A549 (cell line): ENCODE measurements at regions not wholly inside any gene's neighbourhood (a gene's known extent, or its start where the extent isn't known, plus 50 kb on each side); places are given as distances from the start of the nearest gene placed in this dataset.

Experiments
- BHLHE40 ChIP-seq: IDR thresholded peaks from 2 replicates; pipeline ENCODE4 v1.6.1; 2012; ENCODE audit warnings: low read depth, low read length, inconsistent platforms
- CHD2 ChIP-seq: fragments of 150-350 bp; IDR thresholded peaks from 2 replicates; pipeline ENCODE4 v1.6.1; 2014; ENCODE audit warnings: low read length; ENCODE audit not compliant: partially characterized antibody
- CTCF ChIP-seq: fragments of >200 bp; sonication (Bioruptor Twin); formaldehyde crosslinking; IDR thresholded peaks from 3 replicates; pipeline ENCODE4 v1.5.1; 2016
- PHF8 ChIP-seq: fragments of 200-600 bp; sonication (generic); IDR thresholded peaks from 2 replicates; pipeline ENCODE4 v1.6.1; 2016; ENCODE audit warnings: low read depth, mild to moderate bottlenecking, antibody characterized with exemption, moderate library complexity, borderline replicate concordance
- POLR2A ChIP-seq: IDR thresholded peaks from 2 replicates; pipeline ENCODE4 v1.6.1; 2012; ENCODE audit warnings: mild to moderate bottlenecking, low read length
- RAD21 ChIP-seq, 2 experiments: fragments of >200 bp in 1 of 2; sonication (Bioruptor Twin) in 1 of 2; formaldehyde crosslinking in 1 of 2; IDR thresholded peaks in 1 of 2; conservative IDR thresholded peaks in 1 of 2; 2 replicates in 1 of 2; 3 replicates in 1 of 2; pipeline ENCODE4 v1.6.1; 2012 to 2018; ENCODE audit warnings: inconsistent platforms in 1 of 2
- RCOR1 ChIP-seq: fragments of 150-350 bp; IDR thresholded peaks from 2 replicates; pipeline ENCODE4 v1.6.1; 2014; ENCODE audit warnings: antibody characterized with exemption, low read length, low read depth

- no peak for TF ChIP-seq CTCF
- TF ChIP-seq RCOR1 = no peak
- no peak for TF ChIP-seq POLR2A
- no peak for TF ChIP-seq RAD21 (conservative IDR thresholded peaks at IDR 0.05 in 1 of 2, IDR thresholded peaks at IDR 0.05 in 1 of 2)
- TF ChIP-seq CHD2 = no peak
- no peak for TF ChIP-seq PHF8
- no peak for TF ChIP-seq BHLHE40
Observed at GRCh38 chr1:81681601-81682266, 119.0 kb upstream of the ADGRL2 start.
